Myocyte (in vitro differentiated cells): ENCODE measurements at regions not wholly inside any gene's neighbourhood (a gene's known extent, or its start where the extent isn't known, plus 50 kb on each side); places are given as distances from the start of the nearest gene placed in this dataset.
"Not testable (repeated sequence)": the region's sequence is repeated elsewhere in the genome, so short reads cannot be mapped to it uniquely, and the experiment has no call there.

ENCODE experiments used
- DNase-seq: peaks from one replicate; pipeline ENCODE4 v3.0.0-alpha.2; 2012; ENCODE audit warnings: low read depth

GRCh38 chr5:154702477-154702876 is 52.7 kb upstream of the LARP1 start:
- DNase-seq: no peak

- DNase-seq: not testable (repeated sequence)
These were observed 53.5 kb upstream of the LARP1 start for GRCh38 chr5:154701725-154702124.

- DNase-seq: no peak
These were observed 54.0 kb upstream of the LARP1 start for GRCh38 chr5:154701181-154701580.

GRCh38 chr5:154700289-154700928 is 54.8 kb upstream of the LARP1 start:
- not testable (repeated sequence) for DNase-seq

GRCh38 chr5:154698763-154699162 is 56.4 kb upstream of the LARP1 start:
- no peak for DNase-seq

GRCh38 chr5:154697371-154697770 is 57.8 kb upstream of the LARP1 start:
- DNase-seq: no peak

- no peak for DNase-seq
These were observed 58.3 kb upstream of the LARP1 start for GRCh38 chr5:154696891-154697290.

- no peak for DNase-seq
These were observed 61.0 kb upstream of the LARP1 start for GRCh38 chr5:154694159-154694558.

- DNase-seq: no peak
These were observed 64.7 kb upstream of the LARP1 start for GRCh38 chr5:154690488-154690887.

- no peak for DNase-seq
These were observed 68.7 kb upstream of the LARP1 start for GRCh38 chr5:154686490-154686889.

- DNase-seq: no peak
These were observed 71.9 kb upstream of the LARP1 start for GRCh38 chr5:154683101-154683880.

- DNase-seq: no peak
These were observed 75.7 kb upstream of the LARP1 start for GRCh38 chr5:154679501-154679900.

GRCh38 chr5:154677921-154678320 is 77.3 kb upstream of the LARP1 start:
- DNase-seq: peak; percentile 17

GRCh38 chr5:154676508-154676907 is 78.7 kb upstream of the LARP1 start:
- DNase-seq: no peak

- DNase-seq: no peak
These were observed 81.1 kb upstream of the LARP1 start for GRCh38 chr5:154674029-154674428.

GRCh38 chr5:154673506-154673905 is 81.7 kb upstream of the LARP1 start:
- no peak for DNase-seq

- DNase-seq: not testable (repeated sequence)
These were observed 85.3 kb upstream of the LARP1 start for GRCh38 chr5:154669913-154670312.

- DNase-seq: no peak
These were observed 85.8 kb upstream of the LARP1 start for GRCh38 chr5:154669402-154669801.

GRCh38 chr5:154664869-154665268 is 90.3 kb upstream of the LARP1 start:
- DNase-seq: no peak

- DNase-seq: peak; percentile 37
These were observed 91.8 kb upstream of the LARP1 start for GRCh38 chr5:154663424-154663823.

GRCh38 chr5:154654486-154655371 is 100.4 kb upstream of the LARP1 start:
- DNase-seq: no peak
